IMR-90 (cell line): ENCODE measurements at regions not wholly inside any gene's neighbourhood (a gene's known extent, or its start where the extent isn't known, plus 50 kb on each side); places are given as distances from the start of the nearest gene placed in this dataset.

Experiments used
- ATAC-seq: fragments of 200-7000 bp; cut with Tn5 transposase; 2 replicates; pipeline ENCODE4 v1.9.1; 2020; ENCODE audit warnings: low read depth, mild to moderate bottlenecking, moderate library complexity
- BruUV-seq: library from RNA; stranded (reverse); fragments of 400-500 nt; replicated peaks from 2 replicates; lab custom pipeline; 2021; lab: Mats Ljungman, UMichigan
- CTCF ChIA-PET: fragments of 300-600 bp; formaldehyde crosslinking; extraction: SDS; loops from one replicate; lab custom pipeline; 2021; ENCODE audit warnings: antibody characterized with exemption; lab: Yijun Ruan, JAX
- POLR2A ChIA-PET: fragments of 300-600 bp; sonication (Branson Sonifier 250); formaldehyde crosslinking; loops from one replicate; lab custom pipeline; 2022; ENCODE audit warnings: antibody characterized with exemption; ENCODE audit not compliant: unreplicated experiment; lab: Charles Lee
- DNase-seq: peaks from one replicate; pipeline ENCODE4 v3.0.0; 2013
- H2AFZ ChIP-seq: replicated peaks from 2 replicates; pipeline ENCODE3; 2013; ENCODE audit warnings: low read length, mild to moderate bottlenecking; ENCODE audit not compliant: poor library complexity
- H2AK5ac ChIP-seq: 2 replicates; pipeline ENCODE4 v1.6.1; 2013; ENCODE audit warnings: low read depth, low read length, inconsistent platforms
- H2AK9ac ChIP-seq: replicated peaks from 2 replicates; pipeline ENCODE3; 2013; ENCODE audit warnings: mild to moderate bottlenecking, low read depth, low read length, moderate library complexity; ENCODE audit not compliant: poor library complexity
- H2BK120ac ChIP-seq: 2 replicates; pipeline ENCODE4 v1.6.1; 2013; ENCODE audit warnings: low read depth, low read length, inconsistent platforms
- H2BK15ac ChIP-seq: 3 replicates; pipeline ENCODE4 v1.6.1; 2013; ENCODE audit warnings: low read depth, low read length, inconsistent platforms
- H2BK20ac ChIP-seq: 2 replicates; pipeline ENCODE4 v1.6.1; 2013; ENCODE audit warnings: low read depth, mild to moderate bottlenecking, inconsistent platforms, low read length, moderate library complexity
- H2BK5ac ChIP-seq: 2 replicates; pipeline ENCODE4 v1.6.1; 2013; ENCODE audit warnings: mild to moderate bottlenecking, low read depth, low read length, inconsistent platforms; ENCODE audit not compliant: poor library complexity, severe bottlenecking
- H3K14ac ChIP-seq: replicated peaks from 2 replicates; pipeline ENCODE4 v1.6.1; 2013; ENCODE audit warnings: low read depth, low read length, inconsistent platforms
- H3K18ac ChIP-seq: 2 replicates; pipeline ENCODE4 v1.6.1; 2013; ENCODE audit warnings: low read depth, low read length, control low read depth
- H3K23ac ChIP-seq: 2 replicates; pipeline ENCODE4 v1.6.1; 2013; ENCODE audit warnings: low read depth, low read length, inconsistent platforms
- H3K27ac ChIP-seq: 2 replicates; pipeline ENCODE4 v1.5.1; 2013; ENCODE audit warnings: mild to moderate bottlenecking, control low read depth, low read length; ENCODE audit not compliant: insufficient read depth
- H3K27me3 ChIP-seq: 2 replicates; pipeline ENCODE4 v1.6.1; 2013; ENCODE audit warnings: low read length; ENCODE audit not compliant: control insufficient read depth, insufficient read depth
- H3K36me3 ChIP-seq: 2 replicates; pipeline ENCODE4 v1.6.1; 2013; ENCODE audit warnings: low read length, mixed read lengths; ENCODE audit not compliant: control insufficient read depth, insufficient read depth
- H3K4ac ChIP-seq: 2 replicates; pipeline ENCODE4 v1.6.1; 2013; ENCODE audit warnings: low read depth, low read length, inconsistent platforms
- H3K4me1 ChIP-seq: 2 replicates; pipeline ENCODE4 v1.6.1; 2013; ENCODE audit warnings: low read length, mixed read lengths; ENCODE audit not compliant: control insufficient read depth, insufficient read depth
- H3K4me2 ChIP-seq: 2 replicates; pipeline ENCODE4 v1.6.1; 2013; ENCODE audit warnings: low read depth, mild to moderate bottlenecking, control low read depth, low read length, moderate library complexity
- H3K4me3 ChIP-seq: 2 replicates; pipeline ENCODE4 v1.5.1; 2013; ENCODE audit warnings: low read depth, mild to moderate bottlenecking, control low read depth, low read length, moderate library complexity; ENCODE audit not compliant: insufficient read depth
- H3K56ac ChIP-seq: 2 replicates; pipeline ENCODE4 v1.6.1; 2013; ENCODE audit warnings: low read length, inconsistent platforms; ENCODE audit not compliant: insufficient read depth; ENCODE audit errors: extremely low read depth
- H3K79me1 ChIP-seq, 2 experiments: 2 replicates each; pipeline ENCODE4 v1.6.1; 2013; ENCODE audit warnings: low read length in 2 of 2, inconsistent platforms in 1 of 2, low read depth in 1 of 2
- H3K9ac ChIP-seq: 2 replicates; pipeline ENCODE4 v1.6.1; 2013; ENCODE audit warnings: low read depth, low read length, control low read depth
- H3K9me1 ChIP-seq: 2 replicates; pipeline ENCODE4 v1.6.1; 2013; ENCODE audit warnings: low read length, inconsistent platforms; ENCODE audit not compliant: insufficient read depth
- H3K9me3 ChIP-seq: 2 replicates; pipeline ENCODE4 v1.6.1; 2013; ENCODE audit warnings: low read length; ENCODE audit not compliant: control insufficient read depth, insufficient read depth
- H4K20me1 ChIP-seq: 2 replicates; pipeline ENCODE4 v1.6.1; 2013; ENCODE audit warnings: low read length, inconsistent platforms; ENCODE audit not compliant: insufficient read depth
- H4K5ac ChIP-seq: 2 replicates; pipeline ENCODE4 v1.6.1; 2013; ENCODE audit warnings: mild to moderate bottlenecking, low read depth, low read length, control low read depth
- H4K8ac ChIP-seq, 2 experiments: 2 replicates each; pipeline ENCODE4 v1.6.1; 2013; ENCODE audit warnings: low read depth in 2 of 2, low read length in 2 of 2, control low read depth in 1 of 2, inconsistent platforms in 1 of 2
- H4K91ac ChIP-seq: 2 replicates; pipeline ENCODE4 v1.6.1; 2013; ENCODE audit warnings: low read depth, low read length, inconsistent platforms; ENCODE audit not compliant: insufficient read depth
- BHLHE40 ChIP-seq: fragments of 150-350 bp; IDR thresholded peaks from 2 replicates; pipeline ENCODE4 v1.6.1; 2016; ENCODE audit warnings: mild to moderate bottlenecking, low read depth, low read length
- CEBPB ChIP-seq: IDR thresholded peaks from 2 replicates; pipeline ENCODE4 v1.6.1; 2012; ENCODE audit warnings: low read depth, low read length, improper control_type of control experiment
- CTCF ChIP-seq: conservative IDR thresholded peaks from 2 replicates; pipeline ENCODE4 v1.5.1; 2012; ENCODE audit warnings: mild to moderate bottlenecking, low read depth, low read length, improper control_type of control experiment
- RCOR1 ChIP-seq: IDR thresholded peaks from 2 replicates; pipeline ENCODE4 v1.6.1; 2012; ENCODE audit warnings: mild to moderate bottlenecking, low read length, improper control_type of control experiment; ENCODE audit not compliant: insufficient replicate concordance
- RFX5 ChIP-seq: IDR thresholded peaks from 2 replicates; pipeline ENCODE4 v1.8.0; 2012; ENCODE audit warnings: low read depth, mild to moderate bottlenecking, low read length, moderate library complexity
- WGBS, 2 experiments: methylation state at CpG; one replicate each; pipeline versions ENCODE4 v1.1.5 to v1.1.7; 2013; ENCODE audit warnings: missing lambda C conversion rate in 2 of 2; ENCODE audit not compliant: insufficient read length in 1 of 2; ENCODE audit errors: extremely low coverage in 2 of 2; 5-methylcytosine and 5-hydroxymethylcytosine counted together
- dilution Hi-C: fragments of 300-500 bp; cut with HindIII; formaldehyde crosslinking; loops from one replicate; pipeline ENCODE4 v1.14.3; 2018; ENCODE audit warnings: low sequenced_read_pairs; ENCODE audit not compliant: unreplicated experiment
- in situ Hi-C: fragments of 300-500 bp; cut with MboI; formaldehyde crosslinking; loops from 3 replicates; pipeline ENCODE4 v1.14.3; 2019; ENCODE audit warnings: low sequenced_read_pairs, inconsistent platforms, mixed read lengths
- intact Hi-C: fragments of 100-400 bp; cut with micrococcal nuclease; formaldehyde crosslinking; loops from 2 replicates; pipeline ENCODE4 v1.10.0; 2022
- TF ChIP-seq, protein P1 (sequence below): fragments of 150-350 bp; IDR thresholded peaks from 2 replicates; pipeline ENCODE4 v1.6.1; 2016; ENCODE audit warnings: low read depth, mild to moderate bottlenecking, low read length, moderate library complexity, borderline replicate concordance

GRCh38 chr1:90358448-90358847 is 358.7 kb downstream of the BARHL2 start:
- Histone ChIP-seq H2BK20ac (no peak overlapping the region), H3K36me3 (no peaks in the 10 kb centered on the region), H4K20me1 (no peaks in the 10 kb centered on the region), H2AK9ac (no peak overlapping the region), H3K14ac (no peak overlapping the region), H3K9me3 (no peaks in the 10 kb centered on the region), H4K5ac (no peak overlapping the region), H3K9me1 (0 out of 2 replicates have a peak, but pooled peaks cover 4% of the 10 kb centered on the region), H2AFZ (no peak overlapping the region), H3K56ac (no peak overlapping the region), H3K4me3 (no peak overlapping the region), H4K91ac (no peak overlapping the region), H3K4ac (no peak overlapping the region), H3K27ac (no peak overlapping the region), H2AK5ac (no peak overlapping the region), H3K23ac (no peak overlapping the region), H3K27me3 (no peaks in the 10 kb centered on the region), H3K79me1 (no peaks in the 10 kb centered on the region), H4K8ac (no peak overlapping the region), H3K4me1 (no peaks in the 10 kb centered on the region), H3K18ac (no peak overlapping the region), H3K9ac (no peak overlapping the region), H2BK5ac (no peak overlapping the region), H2BK15ac (no peak overlapping the region), H3K4me2 (no peak overlapping the region), H2BK120ac (no peak overlapping the region)
- TF ChIP-seq, protein P1, sequence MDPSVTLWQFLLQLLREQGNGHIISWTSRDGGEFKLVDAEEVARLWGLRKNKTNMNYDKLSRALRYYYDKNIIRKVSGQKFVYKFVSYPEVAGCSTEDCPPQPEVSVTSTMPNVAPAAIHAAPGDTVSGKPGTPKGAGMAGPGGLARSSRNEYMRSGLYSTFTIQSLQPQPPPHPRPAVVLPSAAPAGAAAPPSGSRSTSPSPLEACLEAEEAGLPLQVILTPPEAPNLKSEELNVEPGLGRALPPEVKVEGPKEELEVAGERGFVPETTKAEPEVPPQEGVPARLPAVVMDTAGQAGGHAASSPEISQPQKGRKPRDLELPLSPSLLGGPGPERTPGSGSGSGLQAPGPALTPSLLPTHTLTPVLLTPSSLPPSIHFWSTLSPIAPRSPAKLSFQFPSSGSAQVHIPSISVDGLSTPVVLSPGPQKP = no peak
- TF ChIP-seq RFX5 (no peak), CTCF (no peak), RCOR1 (no peak), CEBPB (no peak), BHLHE40 (no peak)
- intact Hi-C loops = no loop called here
- BruUV-seq = no TSS peak
- no peak for ATAC-seq
- dilution Hi-C loops = no loop called here
- POLR2A ChIA-PET = no interaction called here
- no CpG with 5 or more reads among the region's 2 CpGs for WGBS, 2 experiments
- CTCF ChIA-PET = no interaction called here
- DNase-seq = no peak
- in situ Hi-C loops = no loop called here
